ENCODE measurements at regions not wholly inside any gene's neighbourhood (a gene's known extent, or its start where the extent isn't known, plus 50 kb on each side); places are given as distances from the start of the nearest gene placed in this dataset.

GRCh38 chr5:60295423-60295822 is 401.9 kb upstream of the PDE4D start (continued):
- TF ChIP-seq CBX5 (CRISPR knock-in tag; IDR thresholded peaks at IDR 0.05; ENCODE audit: borderline replicate concordance) = peak; percentile 67; the same call in 1 of the 2 replicates
- TF ChIP-seq XRCC5 (optimal IDR thresholded peaks at IDR 0.05; ENCODE audit: low read length) = no peak
- no peak for TF ChIP-seq ZNF740 (CRISPR knock-in tag; IDR thresholded peaks at IDR 0.05)
- no peak for TF ChIP-seq MYC (CRISPR knock-in tag; IDR thresholded peaks at IDR 0.05; ENCODE audit: borderline replicate concordance)
- no peak for TF ChIP-seq THAP11 (CRISPR knock-in tag; IDR thresholded peaks at IDR 0.05)
- TF ChIP-seq ERF (CRISPR knock-in tag; IDR thresholded peaks at IDR 0.05) = peak; percentile 45; the same call in 1 of the 2 replicates
- TF ChIP-seq POGZ (CRISPR knock-in tag; IDR thresholded peaks at IDR 0.05) = peak; percentile 60
- no peak for TF ChIP-seq NFIC (IDR thresholded peaks at IDR 0.05; ENCODE audit: low read length)
- TF ChIP-seq PAX8 (CRISPR knock-in tag; IDR thresholded peaks at IDR 0.05; ENCODE audit: borderline replicate concordance) = no peak
- no peak for TF ChIP-seq HIVEP1 (CRISPR knock-in tag; IDR thresholded peaks at IDR 0.05)
- TF ChIP-seq GATAD2A (CRISPR knock-in tag; IDR thresholded peaks at IDR 0.05) = peak; percentile 49; the same call in 1 of the 2 replicates
- 0 out of 2 replicates have a peak, but pooled peaks have one; percentile 31 for TF ChIP-seq MED1 (CRISPR knock-in tag; IDR thresholded peaks at IDR 0.05)
- TF ChIP-seq FOXP4 (CRISPR knock-in tag; IDR thresholded peaks at IDR 0.05) = 0 out of 2 replicates have a peak, but pooled peaks have one; percentile 14
- 0 out of 2 replicates have a peak, but pooled peaks have one; percentile 31 for TF ChIP-seq KDM2A (CRISPR knock-in tag; IDR thresholded peaks at IDR 0.05; ENCODE audit: borderline replicate concordance, low read depth)
- TF ChIP-seq ZMYM4 (CRISPR knock-in tag; IDR thresholded peaks at IDR 0.05) = peak; percentile 81
- TF ChIP-seq, protein P1, sequence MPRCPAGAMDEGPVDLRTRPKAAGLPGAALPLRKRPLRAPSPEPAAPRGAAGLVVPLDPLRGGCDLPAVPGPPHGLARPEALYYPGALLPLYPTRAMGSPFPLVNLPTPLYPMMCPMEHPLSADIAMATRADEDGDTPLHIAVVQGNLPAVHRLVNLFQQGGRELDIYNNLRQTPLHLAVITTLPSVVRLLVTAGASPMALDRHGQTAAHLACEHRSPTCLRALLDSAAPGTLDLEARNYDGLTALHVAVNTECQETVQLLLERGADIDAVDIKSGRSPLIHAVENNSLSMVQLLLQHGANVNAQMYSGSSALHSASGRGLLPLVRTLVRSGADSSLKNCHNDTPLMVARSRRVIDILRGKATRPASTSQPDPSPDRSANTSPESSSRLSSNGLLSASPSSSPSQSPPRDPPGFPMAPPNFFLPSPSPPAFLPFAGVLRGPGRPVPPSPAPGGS (CRISPR knock-in tag; IDR thresholded peaks at IDR 0.05) = no peak
- TF ChIP-seq RBM39 (IDR thresholded peaks at IDR 0.05; ENCODE audit: low read depth, low read length, poor library complexity, severe bottlenecking) = no peak
- TF ChIP-seq ZNF691 (CRISPR knock-in tag; IDR thresholded peaks at IDR 0.05; ENCODE audit: borderline replicate concordance, low read depth) = no peak
- no peak for TF ChIP-seq ESRRA (CRISPR knock-in tag; IDR thresholded peaks at IDR 0.05; ENCODE audit: low read depth)
- no peak for TF ChIP-seq PBX3 (CRISPR knock-in tag; IDR thresholded peaks at IDR 0.05; ENCODE audit: borderline replicate concordance)
- TF ChIP-seq ZSCAN30 (CRISPR knock-in tag; IDR thresholded peaks at IDR 0.05) = no peak
- TF ChIP-seq SOX6 (IDR thresholded peaks at IDR 0.05) = no peak
- TF ChIP-seq SOX6 (CRISPR knock-in tag; IDR thresholded peaks at IDR 0.05) = peak; percentile 30; the same call in 1 of the 2 replicates
- TF ChIP-seq ZNF644 (CRISPR knock-in tag; IDR thresholded peaks at IDR 0.05; ENCODE audit: low read depth) = 0 out of 2 replicates have a peak, but pooled peaks have one; percentile 29
- TF ChIP-seq GZF1 (CRISPR knock-in tag; IDR thresholded peaks at IDR 0.05) = no peak
- TF ChIP-seq, protein P2, sequence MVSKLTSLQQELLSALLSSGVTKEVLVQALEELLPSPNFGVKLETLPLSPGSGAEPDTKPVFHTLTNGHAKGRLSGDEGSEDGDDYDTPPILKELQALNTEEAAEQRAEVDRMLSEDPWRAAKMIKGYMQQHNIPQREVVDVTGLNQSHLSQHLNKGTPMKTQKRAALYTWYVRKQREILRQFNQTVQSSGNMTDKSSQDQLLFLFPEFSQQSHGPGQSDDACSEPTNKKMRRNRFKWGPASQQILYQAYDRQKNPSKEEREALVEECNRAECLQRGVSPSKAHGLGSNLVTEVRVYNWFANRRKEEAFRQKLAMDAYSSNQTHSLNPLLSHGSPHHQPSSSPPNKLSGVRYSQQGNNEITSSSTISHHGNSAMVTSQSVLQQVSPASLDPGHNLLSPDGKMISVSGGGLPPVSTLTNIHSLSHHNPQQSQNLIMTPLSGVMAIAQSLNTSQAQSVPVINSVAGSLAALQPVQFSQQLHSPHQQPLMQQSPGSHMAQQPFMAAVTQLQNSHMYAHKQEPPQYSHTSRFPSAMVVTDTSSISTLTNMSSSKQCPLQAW (CRISPR knock-in tag; IDR thresholded peaks at IDR 0.05) = 0 out of 2 replicates have a peak, but pooled peaks have one; percentile 30
